ENCODE measurements at regions not wholly inside any gene's neighbourhood (a gene's known extent, or its start where the extent isn't known, plus 50 kb on each side); places are given as distances from the start of the nearest gene placed in this dataset.

DNA sequence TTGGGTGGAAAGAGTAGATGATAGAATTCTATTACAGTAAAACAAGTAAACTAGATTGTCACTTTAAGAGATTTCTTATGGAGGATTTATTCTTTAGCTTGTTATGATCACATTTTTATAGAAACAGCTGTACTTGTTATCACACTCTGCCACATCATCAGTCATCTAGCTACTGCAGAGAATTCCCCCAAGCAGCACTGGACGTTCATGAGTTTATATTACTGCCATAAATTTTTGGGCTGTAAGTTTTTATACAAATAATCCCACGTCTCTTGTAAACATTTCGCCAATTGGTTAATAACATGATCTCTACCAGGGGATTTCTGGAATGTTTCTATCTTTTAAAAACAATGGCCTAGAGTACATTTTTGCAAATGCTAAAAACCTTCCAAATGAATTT, 238.8 kb downstream of the POLR1F start:
- TF ChIP-seq, protein P1, sequence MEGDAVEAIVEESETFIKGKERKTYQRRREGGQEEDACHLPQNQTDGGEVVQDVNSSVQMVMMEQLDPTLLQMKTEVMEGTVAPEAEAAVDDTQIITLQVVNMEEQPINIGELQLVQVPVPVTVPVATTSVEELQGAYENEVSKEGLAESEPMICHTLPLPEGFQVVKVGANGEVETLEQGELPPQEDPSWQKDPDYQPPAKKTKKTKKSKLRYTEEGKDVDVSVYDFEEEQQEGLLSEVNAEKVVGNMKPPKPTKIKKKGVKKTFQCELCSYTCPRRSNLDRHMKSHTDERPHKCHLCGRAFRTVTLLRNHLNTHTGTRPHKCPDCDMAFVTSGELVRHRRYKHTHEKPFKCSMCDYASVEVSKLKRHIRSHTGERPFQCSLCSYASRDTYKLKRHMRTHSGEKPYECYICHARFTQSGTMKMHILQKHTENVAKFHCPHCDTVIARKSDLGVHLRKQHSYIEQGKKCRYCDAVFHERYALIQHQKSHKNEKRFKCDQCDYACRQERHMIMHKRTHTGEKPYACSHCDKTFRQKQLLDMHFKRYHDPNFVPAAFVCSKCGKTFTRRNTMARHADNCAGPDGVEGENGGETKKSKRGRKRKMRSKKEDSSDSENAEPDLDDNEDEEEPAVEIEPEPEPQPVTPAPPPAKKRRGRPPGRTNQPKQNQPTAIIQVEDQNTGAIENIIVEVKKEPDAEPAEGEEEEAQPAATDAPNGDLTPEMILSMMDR (IDR thresholded peaks at IDR 0.05): no peak
- TF ChIP-seq POLR2A (IDR thresholded peaks at IDR 0.05): no peak
